ENCODE measurements at regions not wholly inside any gene's neighbourhood (a gene's known extent, or its start where the extent isn't known, plus 50 kb on each side); places are given as distances from the start of the nearest gene placed in this dataset.

- no peak overlapping the region for H4K5ac ChIP-seq (ENCODE audit: low read length)
- no peak overlapping the region for H3K4ac ChIP-seq (ENCODE audit: low read depth, low read length)
- H2BK120ac ChIP-seq (ENCODE audit: low read depth, low read length): no peak overlapping the region
- H3K4me1 ChIP-seq (ENCODE audit: control insufficient read depth, low read depth, low read length): peaks cover 9% of the 10 kb centered on the region
- no peaks in the 10 kb centered on the region for H3K27me3 ChIP-seq (ENCODE audit: insufficient read depth, low read length, poor library complexity)
- no peak overlapping the region for H3K9ac ChIP-seq (ENCODE audit: low read length)
- H2AK5ac ChIP-seq (ENCODE audit: low read length): no peak overlapping the region
- no peaks in the 10 kb centered on the region for H3K79me2 ChIP-seq (ENCODE audit: control insufficient read depth, insufficient read depth, low read length)
- H2BK5ac ChIP-seq (ENCODE audit: low read length): no peak overlapping the region
- no peak overlapping the region for H3K23ac ChIP-seq (ENCODE audit: low read length)
- no peaks in the 10 kb centered on the region for H3K36me3 ChIP-seq (ENCODE audit: control insufficient read depth, insufficient read depth, low read length)
- H4K8ac ChIP-seq (ENCODE audit: low read depth, low read length): no peak overlapping the region
- H3K4me3 ChIP-seq (ENCODE audit: low read length): no peak overlapping the region
- no peaks in the 10 kb centered on the region for H3K79me1 ChIP-seq (ENCODE audit: low read length)
- no peak overlapping the region for H3K4me2 ChIP-seq (ENCODE audit: low read length)
- no peak for DNase-seq
- no peak overlapping the region for H3K18ac ChIP-seq (ENCODE audit: low read length)
- H2BK15ac ChIP-seq (replicated peaks; ENCODE audit: low read depth): no peak overlapping the region
- no peak overlapping the region for H3K56ac ChIP-seq (ENCODE audit: low read length)
- WGBS (ENCODE audit: extremely low coverage, insufficient coverage, low lambda C conversion rate): no CpG with 5 or more reads among the region's 5 CpGs
- no peak overlapping the region for H3K27ac ChIP-seq (ENCODE audit: low read depth, low read length)
These were observed 51.8 kb upstream of the LYST start for GRCh38 chr1:235918465-235918864.

- WGBS (ENCODE audit: extremely low coverage, insufficient coverage, low lambda C conversion rate): no CpG with 5 or more reads among the region's 13 CpGs
- DNase-seq: no peak
- H3K18ac ChIP-seq (ENCODE audit: low read length): no peak overlapping the region
These were observed 51.3 kb upstream of the LYST start for GRCh38 chr1:235918032-235918431.

GRCh38 chr1:235917267-235917811, 50.6 kb upstream of the LYST start:
- H3K79me2 ChIP-seq (ENCODE audit: control insufficient read depth, insufficient read depth, low read length): no peaks in the 10 kb centered on the region
- no peak overlapping the region for H3K56ac ChIP-seq (ENCODE audit: low read length)
- H3K27ac ChIP-seq (ENCODE audit: low read depth, low read length): no peak overlapping the region
- H3K4me2 ChIP-seq (ENCODE audit: low read length): no peak overlapping the region
- no peak overlapping the region for H3K4ac ChIP-seq (ENCODE audit: low read depth, low read length)
- no peak overlapping the region for H3K4me3 ChIP-seq (ENCODE audit: low read length)
- H3K9ac ChIP-seq (ENCODE audit: low read length): no peak overlapping the region
- DNase-seq: no peak
- no peaks in the 10 kb centered on the region for H3K36me3 ChIP-seq (ENCODE audit: control insufficient read depth, insufficient read depth, low read length)
- H3K23ac ChIP-seq (ENCODE audit: low read length): no peak overlapping the region
- H2BK120ac ChIP-seq (ENCODE audit: low read depth, low read length): no peak overlapping the region
- no peak overlapping the region for H2BK15ac ChIP-seq (replicated peaks; ENCODE audit: low read depth)
- peaks cover 9% of the 10 kb centered on the region for H3K4me1 ChIP-seq (ENCODE audit: control insufficient read depth, low read depth, low read length)
- no peak overlapping the region for H3K18ac ChIP-seq (ENCODE audit: low read length)
- H2AK5ac ChIP-seq (ENCODE audit: low read length): no peak overlapping the region
- H4K8ac ChIP-seq (ENCODE audit: low read depth, low read length): no peak overlapping the region
- H3K27me3 ChIP-seq (ENCODE audit: insufficient read depth, low read length, poor library complexity): no peaks in the 10 kb centered on the region
- no peaks in the 10 kb centered on the region for H3K79me1 ChIP-seq (ENCODE audit: low read length)
- H2BK5ac ChIP-seq (ENCODE audit: low read length): no peak overlapping the region
- H4K5ac ChIP-seq (ENCODE audit: low read length): no peak overlapping the region
- WGBS (ENCODE audit: extremely low coverage, insufficient coverage, low lambda C conversion rate): no CpG with 5 or more reads among the region's 8 CpGs

More at GRCh38 chr1:235918032-235918431, 51.3 kb upstream of the LYST start:
- H3K9ac ChIP-seq (ENCODE audit: low read length): no peak overlapping the region
- no peak overlapping the region for H3K23ac ChIP-seq (ENCODE audit: low read length)
- no peak overlapping the region for H2AK5ac ChIP-seq (ENCODE audit: low read length)
- no peak overlapping the region for H2BK5ac ChIP-seq (ENCODE audit: low read length)
- H2BK120ac ChIP-seq (ENCODE audit: low read depth, low read length): no peak overlapping the region
- H3K27me3 ChIP-seq (ENCODE audit: insufficient read depth, low read length, poor library complexity): no peaks in the 10 kb centered on the region
- H2BK15ac ChIP-seq (replicated peaks; ENCODE audit: low read depth): no peak overlapping the region
- no peaks in the 10 kb centered on the region for H3K36me3 ChIP-seq (ENCODE audit: control insufficient read depth, insufficient read depth, low read length)
- H3K4me2 ChIP-seq (ENCODE audit: low read length): no peak overlapping the region
- no peaks in the 10 kb centered on the region for H3K79me1 ChIP-seq (ENCODE audit: low read length)
- no peak overlapping the region for H3K56ac ChIP-seq (ENCODE audit: low read length)
- no peak overlapping the region for H3K4me3 ChIP-seq (ENCODE audit: low read length)
- no peak overlapping the region for H4K5ac ChIP-seq (ENCODE audit: low read length)
- H3K79me2 ChIP-seq (ENCODE audit: control insufficient read depth, insufficient read depth, low read length): no peaks in the 10 kb centered on the region
- H4K8ac ChIP-seq (ENCODE audit: low read depth, low read length): no peak overlapping the region
- no peak overlapping the region for H3K4ac ChIP-seq (ENCODE audit: low read depth, low read length)
- H3K4me1 ChIP-seq (ENCODE audit: control insufficient read depth, low read depth, low read length): peaks cover 9% of the 10 kb centered on the region
- no peak overlapping the region for H3K27ac ChIP-seq (ENCODE audit: low read depth, low read length)

All from mesendoderm (in vitro differentiated cells).